ENCODE measurements at regions not wholly inside any gene's neighbourhood (a gene's known extent, or its start where the extent isn't known, plus 50 kb on each side); places are given as distances from the start of the nearest gene placed in this dataset.

DNA sequence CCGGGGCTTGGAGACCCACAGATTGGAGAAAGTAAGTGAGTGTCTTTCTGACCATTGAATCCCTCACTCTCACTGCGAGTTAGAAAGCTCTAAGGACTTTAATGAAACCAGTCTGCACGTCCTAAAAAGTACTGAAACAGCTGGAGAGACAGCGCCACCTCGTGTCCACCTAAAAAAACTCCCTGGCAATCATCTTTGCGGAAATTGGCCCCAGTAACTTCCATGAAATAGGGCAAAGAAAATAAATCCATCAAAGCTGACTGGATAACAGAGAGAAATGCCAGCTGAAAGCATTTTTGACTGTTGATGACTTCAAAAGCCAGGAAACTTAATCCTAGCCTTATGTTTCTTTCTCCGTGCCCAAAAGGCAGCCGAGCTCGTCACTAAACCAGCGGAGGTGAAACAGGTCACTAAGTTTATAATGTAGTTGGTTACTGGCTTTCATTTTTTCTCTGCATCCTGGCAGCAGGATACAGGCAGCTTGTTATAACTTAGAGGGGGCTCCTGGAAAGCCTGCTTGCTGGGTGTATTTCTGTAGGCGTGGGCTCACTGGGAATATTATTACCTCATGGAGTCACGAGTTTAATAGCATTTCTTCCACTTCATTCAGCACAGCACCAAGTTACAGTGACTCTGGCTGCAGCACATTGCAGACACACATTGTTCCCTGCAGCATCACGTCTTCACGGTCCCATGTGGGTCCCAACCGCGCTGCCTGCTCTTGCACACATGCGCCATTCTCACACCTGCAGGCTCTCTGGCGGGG, 266.5 kb downstream of the HRH4 start:
- TF ChIP-seq EZH2phosphoT487 (conservative IDR thresholded peaks at IDR 0.05; ENCODE audit: low read length), result no peak
- TF ChIP-seq, protein P1, sequence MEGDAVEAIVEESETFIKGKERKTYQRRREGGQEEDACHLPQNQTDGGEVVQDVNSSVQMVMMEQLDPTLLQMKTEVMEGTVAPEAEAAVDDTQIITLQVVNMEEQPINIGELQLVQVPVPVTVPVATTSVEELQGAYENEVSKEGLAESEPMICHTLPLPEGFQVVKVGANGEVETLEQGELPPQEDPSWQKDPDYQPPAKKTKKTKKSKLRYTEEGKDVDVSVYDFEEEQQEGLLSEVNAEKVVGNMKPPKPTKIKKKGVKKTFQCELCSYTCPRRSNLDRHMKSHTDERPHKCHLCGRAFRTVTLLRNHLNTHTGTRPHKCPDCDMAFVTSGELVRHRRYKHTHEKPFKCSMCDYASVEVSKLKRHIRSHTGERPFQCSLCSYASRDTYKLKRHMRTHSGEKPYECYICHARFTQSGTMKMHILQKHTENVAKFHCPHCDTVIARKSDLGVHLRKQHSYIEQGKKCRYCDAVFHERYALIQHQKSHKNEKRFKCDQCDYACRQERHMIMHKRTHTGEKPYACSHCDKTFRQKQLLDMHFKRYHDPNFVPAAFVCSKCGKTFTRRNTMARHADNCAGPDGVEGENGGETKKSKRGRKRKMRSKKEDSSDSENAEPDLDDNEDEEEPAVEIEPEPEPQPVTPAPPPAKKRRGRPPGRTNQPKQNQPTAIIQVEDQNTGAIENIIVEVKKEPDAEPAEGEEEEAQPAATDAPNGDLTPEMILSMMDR (IDR thresholded peaks at IDR 0.05; ENCODE audit: insufficient read depth, low read length, poor library complexity, severe bottlenecking), result peak; percentile 86
